Mesendoderm (in vitro differentiated cells): ENCODE measurements at regions not wholly inside any gene's neighbourhood (a gene's known extent, or its start where the extent isn't known, plus 50 kb on each side); places are given as distances from the start of the nearest gene placed in this dataset.

Source experiments
- DNase-seq: peaks from one replicate; pipeline ENCODE4 v3.0.0; 2013
- H2AK5ac ChIP-seq: 2 replicates; pipeline ENCODE4 v1.6.1; 2013; ENCODE audit warnings: low read length, inconsistent platforms
- H2BK120ac ChIP-seq: 2 replicates; pipeline ENCODE4 v1.6.1; 2013; ENCODE audit warnings: low read depth, mild to moderate bottlenecking, low read length, moderate library complexity, mixed read lengths
- H2BK15ac ChIP-seq: replicated peaks from 2 replicates; pipeline ENCODE4 v1.6.1; 2013; ENCODE audit warnings: low read depth, mild to moderate bottlenecking, moderate library complexity
- H2BK5ac ChIP-seq: 2 replicates; pipeline ENCODE4 v1.6.1; 2013; ENCODE audit warnings: low read length, inconsistent platforms
- H3K18ac ChIP-seq: 2 replicates; pipeline ENCODE4 v1.6.1; 2013; ENCODE audit warnings: mild to moderate bottlenecking, low read length, mixed read lengths
- H3K23ac ChIP-seq: one replicate; pipeline ENCODE4 v1.6.1; 2013; ENCODE audit warnings: low read length
- H3K27ac ChIP-seq: 2 replicates; pipeline ENCODE4 v1.5.1; 2013; ENCODE audit warnings: low read depth, mild to moderate bottlenecking, inconsistent platforms, low read length, moderate library complexity
- H3K27me3 ChIP-seq: 2 replicates; pipeline ENCODE4 v1.6.1; 2013; ENCODE audit warnings: low read length, control low read depth, mild to moderate bottlenecking, inconsistent platforms; ENCODE audit not compliant: insufficient read depth, poor library complexity
- H3K36me3 ChIP-seq: 2 replicates; pipeline ENCODE4 v1.6.1; 2013; ENCODE audit warnings: low read length, inconsistent platforms; ENCODE audit not compliant: control insufficient read depth, insufficient read depth
- H3K4ac ChIP-seq: one replicate; pipeline ENCODE4 v1.6.1; 2013; ENCODE audit warnings: low read depth, mild to moderate bottlenecking, low read length, moderate library complexity
- H3K4me1 ChIP-seq: 2 replicates; pipeline ENCODE4 v1.6.1; 2013; ENCODE audit warnings: low read depth, low read length, inconsistent platforms; ENCODE audit not compliant: control insufficient read depth
- H3K4me2 ChIP-seq: 2 replicates; pipeline ENCODE4 v1.6.1; 2013; ENCODE audit warnings: low read length
- H3K4me3 ChIP-seq: 2 replicates; pipeline ENCODE4 v1.5.1; 2013; ENCODE audit warnings: mild to moderate bottlenecking, low read length
- H3K56ac ChIP-seq: one replicate; pipeline ENCODE4 v1.6.1; 2013; ENCODE audit warnings: low read length
- H3K79me1 ChIP-seq: 2 replicates; pipeline ENCODE4 v1.6.1; 2013; ENCODE audit warnings: low read length, inconsistent platforms
- H3K79me2 ChIP-seq: 2 replicates; pipeline ENCODE4 v1.6.1; 2013; ENCODE audit warnings: mild to moderate bottlenecking, low read length; ENCODE audit not compliant: control insufficient read depth, insufficient read depth
- H3K9ac ChIP-seq: 2 replicates; pipeline ENCODE4 v1.6.1; 2013; ENCODE audit warnings: low read length, inconsistent platforms
- H4K5ac ChIP-seq: one replicate; pipeline ENCODE4 v1.6.1; 2013; ENCODE audit warnings: low read length
- H4K8ac ChIP-seq: one replicate; pipeline ENCODE4 v1.6.1; 2013; ENCODE audit warnings: low read depth, mild to moderate bottlenecking, control low read depth, low read length, moderate library complexity
- WGBS: extraction: QIAGEN DNeasy Blood & Tissue Kit; methylation state at CpG from one replicate; pipeline ENCODE4 v1.1.7; 2013; ENCODE audit warnings: low lambda C conversion rate, missing lambda C conversion rate; ENCODE audit not compliant: insufficient coverage; ENCODE audit errors: extremely low coverage; 5-methylcytosine and 5-hydroxymethylcytosine counted together

DNA sequence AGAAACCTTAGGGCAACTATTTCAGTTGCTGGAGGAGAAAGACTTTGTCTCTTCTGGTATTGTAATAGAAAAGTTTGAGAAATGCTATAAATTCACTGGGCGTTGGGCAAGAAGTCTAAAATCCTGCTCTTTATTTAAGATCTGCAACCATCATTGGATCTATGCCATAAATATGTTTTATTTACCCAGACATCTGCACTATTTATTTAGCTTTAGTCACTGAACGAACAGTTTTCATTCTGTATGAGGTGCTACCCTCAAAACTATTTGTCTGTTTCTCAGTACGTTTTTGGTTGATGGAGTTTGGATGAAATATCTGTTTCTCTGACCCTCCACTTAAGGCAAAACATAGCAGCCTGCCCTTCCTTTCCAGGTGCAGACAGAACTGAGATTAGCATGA lies 171.5 kb downstream of the SNX19 start:
- H2BK120ac ChIP-seq: no peak overlapping the region
- no peaks in the 10 kb centered on the region for H3K79me1 ChIP-seq
- no CpG with 5 or more reads among the region's 3 CpGs for WGBS
- H3K56ac ChIP-seq: no peak overlapping the region
- no peak overlapping the region for H3K4ac ChIP-seq
- H3K18ac ChIP-seq: no peak overlapping the region
- no peak overlapping the region for H3K9ac ChIP-seq
- H2BK5ac ChIP-seq: no peak overlapping the region
- H4K8ac ChIP-seq: no peak overlapping the region
- no peak overlapping the region for H3K4me2 ChIP-seq
- no peak overlapping the region for H2BK15ac ChIP-seq
- H4K5ac ChIP-seq: no peak overlapping the region
- H3K36me3 ChIP-seq: no peaks in the 10 kb centered on the region
- H3K79me2 ChIP-seq: no peaks in the 10 kb centered on the region
- H3K4me3 ChIP-seq: no peak overlapping the region
- H3K27me3 ChIP-seq: no peaks in the 10 kb centered on the region
- H3K27ac ChIP-seq: no peak overlapping the region
- no peak for DNase-seq
- H3K23ac ChIP-seq: no peak overlapping the region
- no peaks in the 10 kb centered on the region for H3K4me1 ChIP-seq
- no peak overlapping the region for H2AK5ac ChIP-seq

DNA sequence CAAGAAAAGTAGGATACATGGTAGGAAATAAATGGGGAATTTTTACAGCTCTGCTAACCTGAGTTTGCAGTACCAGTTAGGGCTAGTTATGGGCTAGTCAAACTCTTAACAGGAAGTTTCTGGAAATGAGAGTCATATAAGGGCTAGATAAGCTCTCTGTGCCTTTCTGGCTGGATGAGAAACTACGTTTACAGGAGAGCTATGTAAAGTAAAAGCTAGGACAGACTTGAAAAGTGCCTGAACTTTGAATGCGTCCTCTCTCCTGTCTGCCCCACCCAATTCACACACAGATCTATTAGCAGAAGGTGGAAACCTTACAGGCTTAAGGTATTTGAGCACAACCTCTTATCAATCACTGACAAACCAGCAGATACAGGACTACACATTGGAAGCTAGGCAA lies 167.1 kb downstream of the SNX19 start:
- H4K8ac ChIP-seq: no peak overlapping the region
- no peaks in the 10 kb centered on the region for H3K4me1 ChIP-seq
- no peak overlapping the region for H3K23ac ChIP-seq
- no peak overlapping the region for H3K27ac ChIP-seq
- no peak for DNase-seq
- no peak overlapping the region for H3K4me3 ChIP-seq
- H3K56ac ChIP-seq: no peak overlapping the region
- no peaks in the 10 kb centered on the region for H3K36me3 ChIP-seq
- H2BK15ac ChIP-seq: no peak overlapping the region
- WGBS: no CpG with 5 or more reads among the region's 2 CpGs
- H4K5ac ChIP-seq: no peak overlapping the region
- no peak overlapping the region for H3K9ac ChIP-seq
- no peak overlapping the region for H3K4ac ChIP-seq
- H2AK5ac ChIP-seq: no peak overlapping the region
- no peak overlapping the region for H3K4me2 ChIP-seq
- H2BK5ac ChIP-seq: no peak overlapping the region
- no peak overlapping the region for H2BK120ac ChIP-seq
- H3K27me3 ChIP-seq: no peaks in the 10 kb centered on the region
- H3K79me1 ChIP-seq: no peaks in the 10 kb centered on the region
- no peaks in the 10 kb centered on the region for H3K79me2 ChIP-seq
- H3K18ac ChIP-seq: no peak overlapping the region

DNA sequence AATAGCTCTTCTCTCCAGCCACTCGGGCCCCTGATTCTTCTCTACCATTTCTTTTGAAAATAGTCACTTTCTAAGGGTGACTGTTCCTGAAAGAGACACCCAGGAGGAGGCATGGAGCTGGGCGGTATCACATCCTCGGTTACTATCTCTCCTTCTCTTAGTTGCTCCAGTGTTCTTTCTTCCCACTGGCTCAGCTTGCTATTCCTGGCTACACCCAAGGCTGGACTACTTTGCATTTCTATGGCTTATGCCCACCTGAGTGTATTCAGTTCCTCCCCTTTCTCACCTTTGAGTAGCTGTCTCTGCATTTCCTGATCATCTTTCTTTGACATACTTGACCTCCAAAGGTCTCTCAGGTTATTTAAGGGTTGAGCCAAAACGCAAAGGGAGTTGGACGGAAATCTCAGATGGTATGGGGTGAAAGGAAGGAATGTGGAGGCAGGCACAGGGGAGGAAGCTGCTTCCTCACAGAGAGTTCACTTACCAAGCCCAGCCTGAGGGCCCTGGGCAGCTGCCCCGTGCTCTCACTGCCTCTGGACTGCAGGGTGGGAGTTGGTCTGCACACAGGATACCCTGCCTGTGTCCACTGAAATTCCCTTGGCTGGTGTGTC lies 155.7 kb downstream of the SNX19 start:
- H3K18ac ChIP-seq: peak overlapping the region; percentile 82
- H3K4ac ChIP-seq: peak overlapping the region; percentile 62
- no peaks in the 10 kb centered on the region for H3K79me2 ChIP-seq
- DNase-seq: peak; percentile 39
- no peak overlapping the region for H2BK120ac ChIP-seq
- H3K23ac ChIP-seq: no peak overlapping the region
- no peak overlapping the region for H4K5ac ChIP-seq
- WGBS: no CpG with 5 or more reads among the region's 6 CpGs
- peaks cover 18% of the 10 kb centered on the region for H3K4me1 ChIP-seq
- H3K79me1 ChIP-seq: no peaks in the 10 kb centered on the region
- peak overlapping the region; percentile 73 for H3K56ac ChIP-seq
- H3K36me3 ChIP-seq: no peaks in the 10 kb centered on the region
- no peak overlapping the region for H2BK15ac ChIP-seq
- H3K4me3 ChIP-seq: no peak overlapping the region
- no peak overlapping the region for H4K8ac ChIP-seq
- peak overlapping the region; percentile 2 for H2BK5ac ChIP-seq
- no peak overlapping the region for H3K4me2 ChIP-seq
- H2AK5ac ChIP-seq: no peak overlapping the region
- peak overlapping the region; percentile 9 for H3K27ac ChIP-seq
- no peaks in the 10 kb centered on the region for H3K27me3 ChIP-seq
- H3K9ac ChIP-seq: no peak overlapping the region

DNA sequence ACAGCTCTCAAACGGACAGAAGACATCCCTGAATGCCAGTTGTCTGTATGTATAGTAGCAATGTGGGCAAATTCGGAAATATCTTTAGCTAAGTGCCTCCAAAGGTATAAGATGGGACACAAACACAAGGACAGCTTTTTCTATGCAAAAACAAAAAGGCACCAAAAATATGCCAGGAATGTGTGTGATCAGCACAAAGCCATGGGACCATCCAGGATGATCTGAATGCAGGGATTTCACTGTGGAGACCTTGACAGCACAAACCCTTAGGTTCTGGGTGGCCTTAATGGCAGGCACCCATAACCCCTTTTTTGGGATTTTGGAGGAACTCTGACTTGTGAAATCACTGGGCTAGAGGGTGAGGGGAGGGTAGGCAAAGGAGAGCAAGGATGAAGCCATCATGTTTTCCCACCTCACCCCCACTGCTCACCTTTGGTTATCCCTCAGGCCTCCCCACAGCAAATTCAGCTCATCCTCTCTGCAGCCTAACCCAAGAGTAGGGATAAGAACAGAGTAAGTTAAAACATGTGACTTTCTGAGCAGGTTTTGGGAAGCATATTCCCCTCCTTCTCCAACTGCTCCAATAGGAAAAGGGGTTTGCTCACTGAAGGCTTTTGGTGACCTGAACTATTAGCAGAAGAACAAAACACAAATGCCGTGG lies 154.6 kb downstream of the SNX19 start:
- no peak overlapping the region for H2BK15ac ChIP-seq
- no CpG with 5 or more reads among the region's 3 CpGs for WGBS

DNA sequence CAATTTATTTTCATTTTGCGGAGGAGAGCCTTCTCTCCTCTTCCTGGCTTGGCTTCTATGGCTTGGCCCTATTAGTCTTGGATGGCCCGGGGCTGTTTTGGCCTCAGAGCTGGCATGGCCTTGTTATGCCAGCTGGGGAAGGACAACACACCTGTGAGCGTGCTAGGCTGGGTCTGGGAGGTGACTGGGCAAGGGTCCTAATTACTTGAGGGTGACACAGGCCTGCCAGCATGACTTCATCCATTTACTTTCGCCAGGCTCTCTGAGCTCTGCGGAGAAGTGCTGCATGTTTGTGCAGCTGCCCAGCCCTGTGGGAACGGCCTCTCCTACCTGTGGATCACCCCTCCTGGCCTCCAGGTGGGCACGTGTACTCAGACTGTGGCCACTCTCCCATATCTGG lies 153.6 kb downstream of the SNX19 start:
- Histone ChIP-seq H3K36me3 (no peaks in the 10 kb centered on the region), H3K56ac (no peak overlapping the region), H4K5ac (no peak overlapping the region), H3K9ac (no peak overlapping the region), H3K23ac (no peak overlapping the region), H3K79me1 (no peaks in the 10 kb centered on the region), H2BK5ac (no peak overlapping the region), H3K4me1 (peaks cover 18% of the 10 kb centered on the region), H3K4me2 (no peak overlapping the region), H3K18ac (no peak overlapping the region), H2AK5ac (no peak overlapping the region), H4K8ac (no peak overlapping the region), H3K4me3 (no peak overlapping the region), H2BK120ac (no peak overlapping the region), H3K27me3 (no peaks in the 10 kb centered on the region), H3K79me2 (no peaks in the 10 kb centered on the region), H2BK15ac (no peak overlapping the region), H3K27ac (no peak overlapping the region), H3K4ac (no peak overlapping the region)
- DNase-seq: no peak
- no CpG with 5 or more reads among the region's 7 CpGs for WGBS

More for the DNA sequence above, 154.6 kb downstream of the SNX19 start:
- H3K9ac ChIP-seq: no peak overlapping the region
- H3K79me1 ChIP-seq: no peaks in the 10 kb centered on the region
- H2AK5ac ChIP-seq: no peak overlapping the region
- H3K79me2 ChIP-seq: no peaks in the 10 kb centered on the region
- no peaks in the 10 kb centered on the region for H3K27me3 ChIP-seq
- H3K4me2 ChIP-seq: no peak overlapping the region
- no peak overlapping the region for H3K18ac ChIP-seq
- H4K8ac ChIP-seq: no peak overlapping the region
- no peaks in the 10 kb centered on the region for H3K36me3 ChIP-seq
- peaks cover 18% of the 10 kb centered on the region for H3K4me1 ChIP-seq
- H2BK120ac ChIP-seq: no peak overlapping the region
- H3K4ac ChIP-seq: peak overlapping the region; percentile 71
- DNase-seq: peak; percentile 79
- H3K4me3 ChIP-seq: no peak overlapping the region
- no peak overlapping the region for H3K23ac ChIP-seq
- no peak overlapping the region for H3K27ac ChIP-seq
- H4K5ac ChIP-seq: no peak overlapping the region
- H2BK5ac ChIP-seq: no peak overlapping the region
- no peak overlapping the region for H3K56ac ChIP-seq
